ENCODE measurements at regions not wholly inside any gene's neighbourhood (a gene's known extent, or its start where the extent isn't known, plus 50 kb on each side); places are given as distances from the start of the nearest gene placed in this dataset.

DNA sequence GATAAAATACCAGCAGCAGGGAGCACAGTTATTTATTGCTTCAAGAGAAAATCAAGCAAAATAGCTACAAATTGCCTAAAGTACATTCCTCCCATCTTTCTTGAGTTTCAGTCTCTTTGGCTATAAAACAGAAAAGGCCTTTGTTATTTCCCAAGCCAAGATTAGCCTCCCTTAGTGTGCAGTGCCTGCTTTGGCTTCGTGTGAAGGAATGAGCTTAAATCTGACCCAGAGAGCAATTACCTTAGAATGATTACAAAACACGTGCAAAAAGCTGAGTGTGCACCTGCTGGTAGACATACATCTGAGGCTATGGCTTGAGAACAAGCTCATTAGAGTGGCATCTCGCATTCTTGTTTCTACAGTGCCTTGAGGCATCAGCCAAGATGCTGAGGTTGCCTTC, 250.8 kb downstream of the C4orf33 start:
- no peak for TF ChIP-seq POLR2A (IDR thresholded peaks at IDR 0.05)
- TF ChIP-seq, protein P1, sequence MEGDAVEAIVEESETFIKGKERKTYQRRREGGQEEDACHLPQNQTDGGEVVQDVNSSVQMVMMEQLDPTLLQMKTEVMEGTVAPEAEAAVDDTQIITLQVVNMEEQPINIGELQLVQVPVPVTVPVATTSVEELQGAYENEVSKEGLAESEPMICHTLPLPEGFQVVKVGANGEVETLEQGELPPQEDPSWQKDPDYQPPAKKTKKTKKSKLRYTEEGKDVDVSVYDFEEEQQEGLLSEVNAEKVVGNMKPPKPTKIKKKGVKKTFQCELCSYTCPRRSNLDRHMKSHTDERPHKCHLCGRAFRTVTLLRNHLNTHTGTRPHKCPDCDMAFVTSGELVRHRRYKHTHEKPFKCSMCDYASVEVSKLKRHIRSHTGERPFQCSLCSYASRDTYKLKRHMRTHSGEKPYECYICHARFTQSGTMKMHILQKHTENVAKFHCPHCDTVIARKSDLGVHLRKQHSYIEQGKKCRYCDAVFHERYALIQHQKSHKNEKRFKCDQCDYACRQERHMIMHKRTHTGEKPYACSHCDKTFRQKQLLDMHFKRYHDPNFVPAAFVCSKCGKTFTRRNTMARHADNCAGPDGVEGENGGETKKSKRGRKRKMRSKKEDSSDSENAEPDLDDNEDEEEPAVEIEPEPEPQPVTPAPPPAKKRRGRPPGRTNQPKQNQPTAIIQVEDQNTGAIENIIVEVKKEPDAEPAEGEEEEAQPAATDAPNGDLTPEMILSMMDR (IDR thresholded peaks at IDR 0.05) = no peak

All from vagina (tissue), 2 donors.